ENCODE measurements at regions not wholly inside any gene's neighbourhood (a gene's known extent, or its start where the extent isn't known, plus 50 kb on each side); places are given as distances from the start of the nearest gene placed in this dataset.

GRCh38 chr5:8050616-8051175 lies 181.7 kb downstream of the MTRR start:
- DNase-seq, result no peak

DNA sequence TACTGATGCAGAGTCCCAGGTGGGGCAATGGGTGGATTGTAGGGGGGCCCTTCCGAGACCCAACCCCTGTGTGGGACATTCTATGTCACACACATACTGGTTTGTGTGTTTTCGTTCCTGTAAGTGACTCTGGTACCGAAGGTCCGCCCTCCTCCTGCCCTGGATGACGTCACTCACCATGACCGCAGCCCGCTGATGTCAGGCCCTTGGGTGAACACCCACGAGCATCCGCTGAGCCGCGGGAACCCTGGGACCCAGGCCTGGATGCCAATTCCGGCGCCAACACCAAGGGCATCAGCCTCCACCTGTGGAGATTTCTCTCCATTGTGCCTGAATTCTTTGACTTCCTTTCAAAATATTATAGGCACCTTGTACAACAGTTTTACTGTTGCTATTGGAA lies 184.3 kb downstream of the MTRR start:
- DNase-seq, result no peak

DNA sequence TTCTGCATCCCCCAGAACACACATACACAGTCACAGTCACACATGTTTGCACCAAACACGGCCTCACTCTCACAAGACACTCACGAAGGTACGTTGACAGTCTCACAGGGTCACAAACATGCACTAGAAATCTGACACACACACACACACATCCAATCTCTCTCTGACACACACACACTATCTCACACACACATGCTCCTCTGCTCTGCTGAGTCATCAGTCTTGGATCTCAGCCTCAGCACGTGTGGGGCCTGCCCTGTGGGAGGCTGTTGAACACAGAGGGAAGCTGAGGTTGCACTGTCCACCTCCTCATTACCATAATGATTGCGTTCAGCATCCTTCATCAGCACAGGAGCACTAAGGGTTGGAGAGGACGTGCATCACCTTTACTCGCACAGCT lies 188.8 kb downstream of the MTRR start:
- DNase-seq, result no peak

DNA sequence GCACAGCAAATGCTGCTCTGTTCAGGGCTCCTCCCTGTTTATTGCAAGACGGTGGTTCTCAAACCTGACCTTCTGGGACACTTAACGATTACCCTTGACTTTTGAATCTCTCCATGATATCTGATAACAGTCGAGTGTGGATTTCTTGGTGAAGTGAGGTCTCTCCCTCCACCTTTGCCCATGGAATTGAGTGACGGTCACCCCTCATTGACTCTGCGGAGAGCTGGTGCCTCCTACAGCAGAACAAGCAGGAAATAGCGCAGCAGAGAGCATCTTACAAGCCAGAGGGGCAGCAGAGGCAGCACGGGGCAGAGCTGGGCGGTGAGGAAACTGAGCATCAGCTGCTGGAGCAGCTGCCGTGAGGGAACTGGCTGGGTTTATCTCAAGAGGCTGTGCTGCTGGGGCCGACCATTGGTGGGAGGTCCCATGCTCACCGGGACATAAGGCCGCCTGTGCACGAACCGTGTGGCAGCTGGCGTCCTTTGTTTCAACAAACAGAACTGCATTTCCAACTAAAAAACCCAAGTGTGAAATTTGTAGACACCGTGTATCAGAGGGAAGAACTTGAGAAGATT lies 189.8 kb downstream of the MTRR start:
- no peak for DNase-seq

GRCh38 chr5:8059337-8059736 lies 190.4 kb downstream of the MTRR start:
- no peak for DNase-seq

GRCh38 chr5:8060235-8060952 lies 191.4 kb downstream of the MTRR start:
- DNase-seq, result no peak

GRCh38 chr5:8060953-8061429 lies 192.0 kb downstream of the MTRR start:
- no peak for DNase-seq

DNA sequence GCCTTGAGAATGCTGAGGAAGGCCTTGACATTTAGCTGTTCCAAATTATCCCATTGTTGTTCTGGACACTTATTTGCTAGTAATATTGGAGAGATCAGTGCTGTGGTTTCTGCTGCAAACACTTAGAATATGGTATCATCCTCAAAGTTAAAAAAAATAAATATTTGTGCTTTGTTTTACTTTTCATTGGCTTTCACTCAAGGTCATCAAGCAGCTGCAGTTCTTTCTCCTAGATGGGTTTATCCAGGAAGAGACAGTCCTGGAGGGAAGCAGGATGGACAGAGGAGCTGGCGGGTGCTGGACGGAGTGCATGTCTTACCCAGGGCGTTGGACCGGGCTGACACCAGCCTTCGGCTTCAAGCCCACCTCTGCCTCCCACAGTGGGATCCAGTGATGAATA lies 193.6 kb downstream of the MTRR start:
- no peak for DNase-seq

- no peak for DNase-seq
Measured at GRCh38 chr5:8068078-8068477, 199.1 kb downstream of the MTRR start.

DNA sequence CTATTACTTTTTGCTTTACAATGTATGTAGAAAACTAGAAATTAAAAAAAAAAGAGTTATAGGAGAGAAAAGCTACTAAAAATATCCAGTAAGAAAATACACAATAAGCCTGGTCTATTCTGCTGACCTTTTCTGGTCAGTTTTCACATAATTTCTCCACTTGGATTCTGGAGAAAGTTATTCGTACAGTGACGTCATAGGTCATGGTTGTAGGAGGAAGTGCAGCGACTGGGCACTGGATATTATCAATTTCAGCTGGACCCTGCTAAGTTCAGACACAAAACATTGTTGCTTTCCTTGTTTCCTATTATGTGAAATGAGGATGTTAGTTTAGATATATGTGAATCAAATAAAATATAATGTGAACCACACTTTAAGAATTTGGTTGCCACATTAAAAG lies 201.2 kb downstream of the MTRR start:
- no peak for DNase-seq

- no peak for DNase-seq
Measured at GRCh38 chr5:8079056-8079455, 210.1 kb downstream of the MTRR start.

GRCh38 chr5:8081179-8081578 lies 212.2 kb downstream of the MTRR start:
- DNase-seq, result no peak

DNA sequence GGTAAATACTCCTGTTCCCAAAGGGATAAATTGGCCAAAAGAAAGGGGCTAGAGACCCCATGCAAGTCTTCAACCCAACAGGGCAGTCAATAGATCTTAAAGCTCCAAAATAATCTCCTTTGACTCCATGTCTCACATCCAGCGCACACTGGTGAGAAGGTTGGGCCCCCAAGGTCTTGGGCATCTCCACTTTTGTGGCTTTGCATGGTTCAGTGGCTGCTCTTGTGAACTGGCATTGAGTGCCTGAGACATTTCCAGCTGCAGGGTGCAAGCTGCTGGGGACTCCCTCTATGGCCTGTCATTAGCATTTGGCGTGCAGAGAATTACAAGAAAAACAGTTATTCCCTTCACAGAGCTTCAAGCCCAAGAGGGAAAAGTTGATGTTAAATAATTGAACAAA lies 224.7 kb downstream of the MTRR start:
- no peak for DNase-seq

DNA sequence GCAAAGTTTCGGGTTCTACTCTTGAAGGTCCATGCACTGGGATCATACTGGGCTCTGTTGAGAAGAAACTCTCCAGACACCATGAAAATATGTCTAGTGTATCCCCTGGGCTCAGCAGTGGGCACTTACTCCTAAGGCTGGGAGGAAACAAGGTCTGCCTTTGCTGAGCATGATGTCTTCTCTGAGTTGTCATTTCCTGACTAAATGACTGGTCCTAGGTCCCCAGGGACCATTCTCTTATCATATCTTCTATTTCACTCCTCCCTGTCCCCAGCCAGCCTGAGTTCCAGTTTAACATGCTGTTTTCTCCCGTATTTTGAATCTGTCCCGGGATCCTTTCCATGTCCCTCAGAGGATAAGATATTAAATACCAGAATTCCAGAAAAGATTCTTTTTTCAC lies 225.4 kb downstream of the MTRR start:
- DNase-seq, result no peak

GRCh38 chr5:8097146-8097545 lies 228.2 kb downstream of the MTRR start:
- no peak for DNase-seq

DNA sequence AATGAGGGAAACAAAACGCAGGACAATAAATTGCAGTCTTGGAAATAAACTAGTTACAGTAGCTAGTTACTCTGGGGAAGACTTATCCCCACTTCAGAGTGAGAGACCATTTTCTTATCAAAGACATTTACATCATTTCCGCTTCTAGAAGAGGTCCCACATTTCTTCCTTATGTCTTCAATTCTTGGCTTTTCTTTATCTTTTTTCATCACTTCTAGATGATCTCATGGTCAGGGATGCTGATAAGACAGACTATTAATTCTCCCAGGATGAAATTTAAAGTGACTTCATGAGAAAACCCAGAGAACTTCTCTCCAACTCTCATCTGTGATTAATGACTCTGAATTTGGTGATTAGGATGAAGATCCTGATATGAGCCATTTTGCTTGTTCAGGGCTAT lies 229.1 kb downstream of the MTRR start:
- no peak for DNase-seq

DNA sequence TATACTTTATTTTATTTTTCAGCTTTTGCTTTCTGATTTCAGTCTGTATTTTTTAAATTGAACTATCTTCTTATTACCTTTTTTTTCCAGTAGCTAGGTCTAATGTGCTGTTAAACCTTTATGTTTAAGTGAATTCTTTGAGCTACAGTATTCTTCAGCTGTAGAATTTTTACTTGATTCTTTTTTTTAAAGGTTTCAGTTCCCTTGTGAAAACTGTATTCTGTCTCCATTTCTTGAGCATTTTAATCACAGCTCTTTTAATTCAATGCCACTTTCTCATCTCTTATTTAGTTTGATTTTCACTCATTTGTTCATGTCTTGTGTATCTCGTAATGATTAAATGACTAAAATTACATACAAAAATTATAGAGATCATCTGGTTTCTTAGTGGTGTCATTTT lies 233.8 kb downstream of the MTRR start:
- DNase-seq, result no peak

DNA sequence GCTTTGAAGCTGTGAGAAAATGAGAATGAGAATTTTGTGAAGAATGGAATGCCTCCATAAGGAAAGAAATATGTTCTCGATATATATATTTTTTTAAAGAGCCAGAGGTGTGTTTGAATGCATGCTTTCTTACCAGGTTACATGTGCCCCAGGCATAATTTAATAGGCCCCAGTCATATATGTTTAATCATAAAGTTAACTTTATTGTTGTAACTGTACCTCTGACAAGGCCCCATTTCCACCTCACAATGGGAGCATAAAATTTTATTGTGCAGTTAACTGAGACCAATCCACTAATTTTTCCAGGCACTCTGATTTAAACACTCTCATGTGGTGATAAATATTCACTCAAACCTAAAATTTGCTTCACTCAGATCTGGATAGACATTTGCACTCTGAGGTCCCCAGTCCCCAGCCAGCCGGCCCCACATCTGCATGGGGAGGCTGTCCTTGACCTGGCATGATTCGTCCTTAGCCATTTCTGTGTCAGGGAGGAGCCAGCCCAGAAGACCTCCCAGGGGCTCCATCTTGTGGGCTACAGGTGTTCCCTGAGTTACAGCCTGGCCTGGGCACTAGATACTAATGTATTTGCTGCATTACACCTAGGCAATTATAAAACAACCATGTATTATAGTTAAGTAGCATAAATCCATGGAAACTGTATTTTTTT lies 245.8 kb downstream of the MTRR start:
- DNase-seq, result no peak

- DNase-seq, result no peak
Measured at GRCh38 chr5:8123559-8123958, 254.6 kb downstream of the MTRR start.

GRCh38 chr5:8134609-8135008 lies 265.7 kb downstream of the MTRR start:
- DNase-seq, result no peak

DNA sequence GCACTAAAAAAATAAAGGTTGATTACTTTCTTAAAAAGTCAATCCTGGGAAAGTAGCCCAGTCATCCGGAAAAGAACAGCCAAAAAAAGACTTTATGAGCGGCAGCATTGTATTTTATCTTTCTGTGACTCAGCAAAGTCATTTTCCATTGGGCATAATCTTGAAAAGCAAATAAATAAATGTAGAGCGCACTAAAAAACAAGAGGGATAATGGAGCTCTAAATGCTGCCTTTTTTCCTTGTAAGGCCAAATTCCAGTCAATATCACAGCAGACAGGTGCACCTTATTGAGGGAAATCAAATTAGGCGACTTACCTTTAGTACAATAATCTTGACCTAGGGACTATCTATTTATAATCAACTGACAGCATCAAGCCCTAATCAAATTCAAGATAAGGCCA lies 266.8 kb downstream of the MTRR start:
- DNase-seq, result no peak

- DNase-seq, result no peak
Measured at GRCh38 chr5:8136271-8136670, 267.3 kb downstream of the MTRR start.

DNA sequence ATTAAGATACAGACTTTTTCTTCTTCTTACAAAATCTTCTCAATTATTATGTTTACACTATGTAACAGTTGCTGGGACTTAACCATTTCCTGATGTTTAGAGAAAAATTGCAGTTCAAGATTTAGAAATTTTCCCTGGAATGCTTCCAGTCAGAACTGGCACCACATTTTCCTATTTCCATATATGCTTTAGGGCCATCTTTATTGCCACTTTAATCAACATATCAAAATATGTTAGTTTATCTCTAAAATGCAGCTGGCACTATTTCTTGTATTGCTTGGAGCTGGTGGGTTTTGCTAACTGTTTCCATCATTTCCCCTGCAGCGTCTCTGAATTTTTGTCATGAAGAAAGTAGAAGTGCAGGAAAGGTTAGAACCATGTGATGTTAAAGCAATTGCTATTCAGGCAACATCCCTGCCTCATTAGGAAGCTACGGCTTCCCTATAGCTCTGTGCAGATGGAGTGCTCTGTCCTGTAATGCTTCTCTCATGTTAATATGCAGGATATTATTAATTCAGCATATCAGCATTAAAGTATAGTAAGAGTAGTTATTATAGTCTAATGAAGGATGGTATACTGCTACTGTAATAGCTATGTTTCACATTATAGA lies 269.1 kb downstream of the MTRR start:
- DNase-seq, result no peak

GRCh38 chr5:8138884-8139283 lies 269.9 kb downstream of the MTRR start:
- no peak for DNase-seq

All from NCI-H2029 treated with DMSO at 0.1 percent for 48 hours (cell line).